NCI-H345 treated with DMSO at 0.1 percent for 48 hours (cell line): ENCODE measurements at regions not wholly inside any gene's neighbourhood (a gene's known extent, or its start where the extent isn't known, plus 50 kb on each side); places are given as distances from the start of the nearest gene placed in this dataset.
"Not testable (repeated sequence)": the region's sequence is repeated elsewhere in the genome, so short reads cannot be mapped to it uniquely, and the experiment has no call there.

ENCODE experiments used
- DNase-seq: peaks from one replicate; lab custom pipeline; 2025; ENCODE audit not compliant: unreplicated experiment; lab: John Stamatoyannopoulos, UW

DNA sequence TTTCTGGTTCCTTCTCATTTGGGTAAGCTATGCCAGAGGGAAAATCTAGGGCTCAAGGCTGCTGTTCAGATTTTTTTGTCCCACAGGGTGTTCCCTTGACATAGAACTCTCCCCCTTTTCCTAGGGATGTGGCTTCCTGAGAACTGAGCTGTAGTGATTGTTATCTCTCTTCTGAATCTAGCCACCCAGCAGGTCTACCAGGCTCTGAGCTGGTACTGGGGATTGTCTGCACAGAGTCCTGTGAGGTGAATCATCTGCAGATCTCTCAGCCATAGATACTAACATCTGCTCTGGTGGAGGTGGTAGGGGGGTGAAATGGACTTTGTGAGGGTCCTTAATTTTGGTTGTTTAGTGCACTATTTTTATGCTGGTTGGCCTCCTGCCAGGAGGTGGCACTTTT, 167.3 kb upstream of the PGR start:
- no peak for DNase-seq

DNA sequence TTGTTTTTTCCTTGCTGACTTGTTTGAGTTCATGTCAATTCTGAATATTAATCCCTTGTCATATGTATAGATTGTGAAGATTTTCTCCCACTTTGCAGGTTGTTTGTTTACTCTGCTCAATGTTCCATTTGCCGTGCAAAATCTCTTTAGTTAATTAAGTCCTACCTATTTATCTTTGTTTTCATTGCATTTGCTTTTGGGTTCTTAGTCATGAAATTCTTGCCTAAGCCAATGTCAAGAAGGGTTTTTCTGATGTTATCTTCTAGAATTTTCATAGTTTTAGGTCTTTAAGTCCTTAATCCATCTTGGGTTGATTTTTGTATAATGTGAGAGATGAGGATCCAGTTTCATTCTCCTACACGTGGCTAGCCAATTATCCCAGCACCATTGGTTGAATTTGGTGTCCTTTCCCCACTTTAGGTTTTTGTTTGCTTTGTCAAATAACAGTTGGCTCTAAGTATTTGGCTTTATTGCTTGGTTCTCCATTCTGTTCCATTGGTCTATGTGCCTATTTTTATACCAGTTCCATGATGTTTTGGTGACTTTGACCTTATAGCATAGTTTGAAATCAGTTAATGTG, 163.1 kb upstream of the PGR start:
- DNase-seq = no peak

DNA sequence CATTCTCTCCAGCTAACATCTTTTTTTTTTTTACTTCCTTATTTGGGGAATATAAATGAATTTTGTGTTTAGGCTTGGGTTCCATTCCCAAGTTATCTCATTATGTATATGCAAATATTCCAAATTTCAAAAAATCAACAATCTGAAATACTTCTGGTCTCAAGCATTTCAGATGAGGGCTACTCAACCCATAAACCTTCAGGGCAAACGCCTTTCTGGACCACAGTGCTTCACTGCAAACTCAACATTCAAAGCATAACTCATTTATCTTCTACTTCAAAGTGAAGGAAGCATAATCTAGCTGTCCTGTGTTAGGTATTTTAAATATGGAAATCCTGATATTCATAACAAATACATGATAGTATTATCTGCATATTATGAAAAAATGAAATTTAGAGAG, 161.7 kb upstream of the PGR start:
- no peak for DNase-seq

DNA sequence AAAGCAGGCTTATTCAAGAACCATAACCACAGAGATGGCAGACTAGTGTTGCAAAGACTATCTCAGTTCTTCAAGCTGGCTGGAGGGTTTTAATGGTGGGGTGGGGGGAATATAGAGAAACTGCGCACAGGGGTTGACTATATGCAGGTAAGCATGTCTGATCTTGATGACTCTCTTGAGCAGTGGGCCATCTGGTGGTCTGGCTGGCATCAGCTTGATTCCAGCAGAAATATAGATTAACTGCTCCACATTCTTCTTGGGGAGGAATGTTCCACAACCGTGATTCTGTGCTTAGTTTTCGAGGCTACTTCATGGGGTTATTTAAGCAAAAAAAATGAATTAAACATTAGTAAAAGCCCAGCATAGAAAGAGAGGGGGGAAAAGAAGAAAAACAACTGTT, 158.8 kb upstream of the PGR start:
- DNase-seq = no peak

DNA sequence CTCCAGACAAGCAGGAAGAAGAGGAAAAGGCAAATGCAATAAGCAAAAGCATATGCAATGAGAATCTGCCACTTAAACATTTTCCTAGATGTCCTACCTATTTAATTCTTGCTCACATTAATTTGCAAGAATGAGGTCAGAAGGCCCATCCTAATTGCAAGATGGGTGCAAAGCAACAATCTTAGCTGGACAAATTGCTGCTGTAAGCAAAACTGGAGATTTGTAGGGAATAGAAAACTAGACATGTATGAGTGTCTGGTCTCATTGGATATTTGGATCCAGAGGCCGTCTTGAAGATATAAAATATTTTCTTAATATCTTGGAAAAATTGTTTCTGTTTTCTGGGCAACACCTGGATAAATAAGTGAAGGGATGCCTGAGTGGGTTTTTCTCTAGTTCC, 150.1 kb upstream of the PGR start:
- DNase-seq = no peak

DNA sequence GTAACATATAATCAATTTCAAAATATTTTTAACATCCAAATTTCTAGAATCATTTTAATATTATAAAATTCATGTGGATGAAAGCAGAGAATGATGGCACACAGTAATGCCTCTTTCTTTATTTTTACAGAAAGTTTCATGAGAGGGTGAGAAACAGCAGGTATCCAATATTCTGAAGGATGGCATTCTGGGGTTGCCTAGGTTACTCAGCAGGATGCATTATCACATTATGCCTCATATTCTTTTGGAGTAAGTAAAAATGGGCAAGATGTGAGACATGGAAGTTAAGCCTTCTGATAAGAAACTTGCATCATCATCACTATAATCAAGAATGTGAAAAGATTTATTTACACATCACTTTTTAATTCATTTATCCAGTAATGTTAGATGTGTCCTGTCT, 148.7 kb upstream of the PGR start:
- no peak for DNase-seq

DNA sequence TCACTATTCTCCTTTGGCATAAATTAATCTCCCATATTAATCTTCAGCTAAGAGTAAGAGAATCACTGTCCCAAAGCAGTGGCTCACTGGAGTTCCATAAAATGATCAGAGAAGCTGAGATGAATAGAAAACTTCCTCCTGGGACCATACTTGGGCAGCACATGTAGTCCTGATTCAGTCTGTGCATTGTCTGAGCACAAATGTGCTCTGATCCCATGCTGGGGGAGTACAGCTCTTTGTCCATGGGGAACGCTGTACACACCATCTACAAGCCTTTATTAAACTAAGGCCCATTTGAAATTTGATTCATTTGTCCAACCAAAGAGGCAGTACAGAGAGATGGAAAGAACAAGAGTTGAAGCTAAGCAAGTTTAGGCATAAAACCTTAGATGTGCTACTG, 147.4 kb upstream of the PGR start:
- no peak for DNase-seq

DNA sequence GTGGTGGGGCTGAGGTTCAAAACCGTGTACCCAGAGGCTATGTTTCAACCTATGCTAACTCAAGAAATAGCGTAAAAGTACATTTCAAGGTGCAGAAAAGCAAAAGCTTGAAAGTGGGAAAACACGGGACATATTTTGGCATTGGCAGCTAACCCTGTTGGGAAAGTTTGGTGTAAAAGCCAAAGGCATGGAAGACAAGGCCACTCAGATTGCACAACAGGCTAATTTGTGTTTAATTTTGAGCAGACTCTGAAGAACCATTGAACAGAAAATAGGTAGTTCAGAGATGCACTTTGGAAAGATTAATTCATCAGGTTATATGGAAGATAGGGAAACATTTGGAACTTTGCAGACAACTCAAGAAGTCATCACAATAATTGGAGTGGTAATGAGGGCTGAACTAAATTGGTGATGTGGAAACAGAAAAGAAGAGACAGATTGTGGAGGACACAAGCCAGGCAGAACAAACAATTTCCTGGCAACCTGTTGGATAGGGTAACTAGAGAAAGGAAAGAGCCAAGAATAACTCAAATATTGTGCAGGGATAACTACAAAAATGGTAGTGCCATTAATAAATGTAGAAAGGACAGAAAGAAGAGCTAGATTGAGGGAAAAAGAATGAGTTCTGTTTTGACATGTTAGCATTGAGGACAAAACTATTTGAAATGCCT, 140.5 kb upstream of the PGR start:
- DNase-seq = no peak

DNA sequence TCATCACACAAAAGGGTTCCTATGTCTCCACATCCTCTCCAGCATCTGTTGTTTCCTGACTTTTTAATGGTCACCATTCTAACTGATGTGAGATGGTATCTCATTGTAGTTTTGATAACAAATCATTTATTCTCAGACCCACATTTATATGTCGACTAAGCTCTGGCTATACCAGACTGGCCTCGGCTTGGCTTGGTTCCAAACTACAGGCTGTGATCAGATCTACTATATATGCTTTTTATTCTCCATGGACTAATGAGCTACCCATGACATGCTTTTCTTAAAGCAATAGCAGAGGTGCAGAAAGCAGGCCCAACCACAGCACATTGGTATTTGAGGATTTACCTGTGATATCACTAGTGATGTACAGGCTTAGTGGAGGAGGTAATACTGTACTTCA, 139.8 kb upstream of the PGR start:
- no peak for DNase-seq

DNA sequence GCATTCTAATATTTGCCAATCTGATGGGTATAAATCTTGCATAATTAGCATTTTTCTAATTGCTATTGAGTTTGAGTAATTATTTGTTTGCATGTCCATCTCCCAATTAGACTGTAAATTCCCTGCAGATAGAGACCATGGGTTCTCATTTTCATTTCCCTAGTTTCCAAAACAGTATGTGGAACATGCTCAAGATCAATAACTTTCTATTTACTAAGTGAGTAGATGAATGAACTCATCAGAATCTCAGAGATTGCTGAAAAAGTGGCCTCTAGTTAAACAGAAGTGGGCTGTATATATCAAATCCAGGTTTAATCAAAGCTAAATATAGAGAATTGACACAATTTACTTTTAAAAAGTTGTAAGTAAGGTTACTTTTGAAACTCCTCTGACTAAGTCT, 138.0 kb upstream of the PGR start:
- DNase-seq = no peak

DNA sequence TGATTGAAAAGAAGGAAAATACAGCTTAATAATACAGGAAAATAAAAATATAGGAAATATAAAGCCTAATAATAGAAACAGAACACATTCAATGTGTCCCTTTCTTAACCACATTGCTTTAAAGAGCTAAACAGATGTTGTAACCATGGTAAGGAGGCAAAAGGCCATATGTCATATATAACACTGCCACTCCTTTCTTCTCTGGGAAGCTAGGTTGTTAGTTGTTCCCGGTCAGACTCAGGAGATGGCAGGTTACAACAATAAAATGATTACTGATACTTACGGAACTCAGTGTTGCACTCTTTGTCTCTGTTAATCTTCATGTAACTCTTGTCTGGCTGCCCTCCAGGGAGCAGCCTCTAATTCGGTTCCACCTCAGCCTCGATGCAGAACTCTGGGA, 134.7 kb upstream of the PGR start:
- DNase-seq = no peak

DNA sequence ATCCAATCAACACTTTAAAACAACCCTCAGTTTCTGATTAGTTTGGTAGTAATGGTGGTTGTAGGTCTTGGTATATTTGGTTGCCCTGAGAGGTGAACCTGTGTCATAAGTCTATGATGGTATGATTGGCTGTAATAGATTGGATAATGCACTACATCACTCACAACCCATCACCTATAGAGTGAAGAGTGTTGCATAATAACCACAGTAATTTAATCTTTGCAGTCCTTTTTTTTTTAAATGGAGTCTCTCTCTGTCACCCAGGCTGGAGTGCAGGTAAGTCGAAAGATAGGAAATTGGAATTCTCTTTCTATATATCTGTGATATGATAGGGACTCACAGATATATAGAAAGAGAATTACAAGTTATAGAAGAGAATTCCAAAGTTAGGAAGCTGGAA, 133.4 kb upstream of the PGR start:
- no peak for DNase-seq

DNA sequence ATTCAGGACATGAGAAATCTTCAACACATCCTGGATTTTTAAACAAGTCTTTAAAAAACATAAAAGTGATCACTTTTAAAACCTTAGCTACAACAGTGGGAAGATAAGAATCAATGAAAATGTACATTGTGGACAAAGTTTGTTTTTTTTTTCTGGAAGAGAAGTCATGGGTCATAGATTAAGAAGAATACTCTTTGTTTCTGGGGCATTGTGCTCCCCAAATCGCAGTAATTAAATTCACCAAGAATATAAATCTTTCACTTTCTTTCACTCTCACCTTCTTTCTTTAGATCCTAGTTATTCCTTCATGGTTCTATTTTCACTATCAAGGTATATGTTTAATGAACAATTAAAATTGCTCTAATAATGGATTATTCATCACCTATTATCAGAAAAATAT, 132.6 kb upstream of the PGR start:
- no peak for DNase-seq

DNA sequence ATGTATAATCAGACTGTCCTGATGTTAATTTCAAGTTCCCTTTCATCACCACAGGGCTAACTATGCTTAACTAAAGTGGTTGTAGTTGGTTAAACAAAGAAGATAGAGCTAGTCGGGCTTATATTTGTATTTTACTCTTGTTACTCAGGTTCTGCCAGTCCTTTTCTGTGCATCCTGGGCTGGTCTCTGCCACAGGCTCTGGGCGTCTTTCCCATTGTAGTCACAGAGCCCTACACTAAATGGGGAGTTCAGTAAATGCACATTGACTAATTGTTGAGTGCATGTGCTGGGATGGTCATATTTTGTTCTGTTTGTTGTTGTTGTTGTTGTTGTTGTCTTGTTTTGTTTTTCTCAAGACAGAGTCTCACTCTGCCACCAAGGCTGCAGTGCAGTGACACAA, 125.4 kb upstream of the PGR start:
- DNase-seq = no peak

DNA sequence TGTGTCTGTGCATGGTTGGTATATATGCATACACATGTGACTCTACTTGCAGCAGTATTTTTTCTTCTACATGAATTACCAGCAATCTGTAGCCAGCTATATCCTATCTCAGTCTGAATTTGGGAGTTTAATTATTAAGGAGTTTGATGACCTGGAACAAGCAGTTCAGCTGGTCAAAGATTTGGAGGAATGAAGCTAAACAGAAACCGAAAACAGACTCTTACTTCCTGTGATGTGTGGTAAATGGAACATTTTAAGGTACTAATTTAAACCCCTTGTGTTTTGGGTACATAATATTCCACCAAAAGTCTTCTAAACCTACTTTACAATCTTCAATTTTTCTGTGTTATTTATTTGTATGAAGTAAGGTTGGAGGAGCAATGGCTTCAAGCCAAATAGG, 124.4 kb upstream of the PGR start:
- DNase-seq = no peak

DNA sequence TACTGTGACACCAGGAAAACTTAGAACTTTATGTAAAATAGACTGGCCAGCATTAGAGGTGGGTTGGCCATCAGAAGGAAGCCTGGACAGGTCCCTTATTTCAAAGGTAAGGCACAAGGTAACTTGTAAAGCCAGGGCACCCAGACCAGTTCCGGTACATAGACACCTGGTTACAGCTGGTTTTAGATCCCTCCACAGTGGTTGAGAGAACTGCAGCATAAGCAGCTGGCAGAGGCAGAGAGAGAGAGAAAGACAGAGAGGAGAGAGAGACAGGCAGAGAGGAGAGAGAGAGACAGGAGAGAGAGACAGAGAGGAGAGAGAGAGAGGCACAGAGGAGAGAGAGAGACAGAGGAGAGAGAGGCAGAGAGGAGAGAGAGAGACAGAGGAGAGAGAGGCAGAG, 116.0 kb upstream of the PGR start:
- not testable (repeated sequence) for DNase-seq

DNA sequence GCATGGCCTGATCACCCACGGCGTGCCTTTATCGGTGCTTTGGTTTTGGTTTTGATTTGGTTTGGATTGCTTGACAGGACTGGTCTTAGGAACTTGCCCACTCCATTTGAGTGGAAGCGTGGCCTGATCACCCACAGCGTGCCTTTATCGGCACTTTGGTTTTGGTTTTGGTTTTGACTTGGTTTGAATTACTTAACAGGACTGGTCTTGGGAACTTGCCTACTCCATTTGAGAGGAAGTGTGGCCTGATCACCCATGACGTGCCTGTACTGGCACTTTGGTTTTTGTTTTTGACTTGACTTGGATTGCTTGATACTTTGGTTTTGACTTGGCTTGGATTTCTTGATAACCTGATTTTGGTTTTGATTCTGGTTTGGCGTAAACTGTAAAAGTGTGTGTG, 115.5 kb upstream of the PGR start:
- DNase-seq = not testable (repeated sequence)

DNA sequence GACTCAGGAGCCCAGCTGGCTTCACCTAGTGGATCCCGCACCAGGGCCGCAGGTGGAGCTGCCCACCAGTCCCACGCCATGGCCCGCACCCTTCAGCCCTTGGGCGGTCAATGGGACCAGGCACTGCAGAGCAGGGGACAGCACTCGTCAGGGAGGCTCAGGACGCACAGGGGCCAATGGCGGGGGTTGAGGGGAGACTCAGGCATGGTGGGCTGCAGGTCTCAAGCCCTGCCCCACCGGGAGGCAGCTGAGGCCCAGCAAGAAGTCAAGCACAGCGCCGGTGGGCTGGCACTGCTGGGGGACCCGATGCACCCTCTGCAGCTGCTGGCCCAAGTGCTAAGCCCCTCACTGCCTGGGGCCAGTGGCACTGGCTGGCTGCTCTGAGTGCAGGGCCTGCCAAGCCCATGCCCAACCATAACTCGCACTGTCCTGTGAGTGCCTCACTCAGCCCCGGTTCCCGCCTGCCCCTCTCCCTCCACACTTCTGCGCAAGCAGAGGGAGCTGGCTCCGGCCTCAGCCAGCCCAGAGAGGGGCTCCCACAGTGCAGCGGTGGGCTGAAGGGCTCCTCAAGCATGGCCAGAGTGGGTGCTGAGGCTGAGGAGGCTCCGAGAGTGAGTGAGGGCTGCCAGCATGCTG, 111.7 kb upstream of the PGR start:
- no peak for DNase-seq

DNA sequence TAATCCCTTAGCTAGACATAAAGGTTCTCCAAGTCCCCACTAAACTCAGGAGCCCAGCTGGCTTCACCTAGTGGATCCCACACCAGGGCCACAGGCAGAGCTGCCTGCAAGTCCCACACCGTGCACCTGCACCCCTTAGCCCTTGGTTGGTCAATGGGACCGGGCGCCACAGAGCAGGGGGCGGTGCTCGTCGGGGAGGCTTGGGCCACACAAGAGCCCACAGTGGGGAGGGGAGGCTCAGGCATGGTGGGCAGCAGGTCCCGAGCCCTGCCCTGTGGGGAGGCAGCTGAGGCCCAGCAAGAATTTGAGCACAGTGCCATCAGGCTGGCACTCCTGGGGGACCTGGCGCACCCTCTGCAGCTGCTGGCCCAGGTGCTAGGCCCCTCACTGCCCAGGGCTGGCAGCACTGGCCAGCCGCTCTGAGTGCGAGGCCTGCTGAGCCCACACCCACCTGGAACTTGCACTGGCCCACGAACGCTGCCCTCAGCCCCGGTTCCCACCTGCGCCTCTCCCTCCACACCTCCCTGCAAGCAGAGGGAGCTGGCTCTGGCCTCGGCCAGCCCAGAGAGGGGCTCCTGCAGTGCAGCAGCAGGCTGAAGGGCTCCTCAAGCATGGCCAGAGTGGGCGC, 101.7 kb upstream of the PGR start:
- DNase-seq = not testable (repeated sequence)

DNA sequence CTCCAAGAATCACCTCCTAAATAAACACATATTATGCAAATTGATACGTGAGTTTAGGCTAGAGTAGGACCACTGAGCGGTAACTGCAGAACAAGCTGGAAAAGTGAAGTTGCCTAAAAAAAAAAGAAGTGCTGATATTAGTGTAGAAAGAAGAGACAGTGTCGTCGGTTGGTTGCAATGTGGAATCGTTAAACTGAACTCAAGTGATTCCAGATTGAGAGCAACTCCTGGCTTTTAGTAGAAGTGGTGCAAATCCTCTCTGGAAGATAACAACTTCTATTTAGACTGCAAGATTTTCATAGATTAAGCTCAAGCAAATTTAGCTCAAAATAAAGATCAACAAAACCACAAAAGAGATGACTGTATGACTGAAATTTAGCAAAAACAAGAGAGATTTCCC, 97.0 kb upstream of the PGR start:
- no peak for DNase-seq

DNA sequence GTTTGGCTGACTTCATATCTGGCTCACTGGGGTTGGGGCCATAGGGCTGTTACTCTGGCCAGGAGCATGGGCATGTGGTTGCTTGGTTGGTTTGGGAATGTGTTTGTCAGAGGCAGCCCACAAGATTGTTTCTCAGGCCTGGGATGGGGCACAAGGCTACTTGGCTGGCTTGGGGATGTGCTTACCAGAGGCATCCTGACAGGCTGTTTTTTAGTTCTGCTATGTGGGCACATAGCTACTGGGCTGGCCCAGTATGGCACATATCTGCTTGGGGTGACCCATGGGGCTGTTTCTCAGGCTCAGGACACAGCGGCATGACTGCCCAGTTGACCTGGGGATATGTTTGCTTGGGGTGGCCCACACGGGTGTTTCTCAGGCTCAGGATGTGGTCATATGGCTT, 94.6 kb upstream of the PGR start:
- no peak for DNase-seq

DNA sequence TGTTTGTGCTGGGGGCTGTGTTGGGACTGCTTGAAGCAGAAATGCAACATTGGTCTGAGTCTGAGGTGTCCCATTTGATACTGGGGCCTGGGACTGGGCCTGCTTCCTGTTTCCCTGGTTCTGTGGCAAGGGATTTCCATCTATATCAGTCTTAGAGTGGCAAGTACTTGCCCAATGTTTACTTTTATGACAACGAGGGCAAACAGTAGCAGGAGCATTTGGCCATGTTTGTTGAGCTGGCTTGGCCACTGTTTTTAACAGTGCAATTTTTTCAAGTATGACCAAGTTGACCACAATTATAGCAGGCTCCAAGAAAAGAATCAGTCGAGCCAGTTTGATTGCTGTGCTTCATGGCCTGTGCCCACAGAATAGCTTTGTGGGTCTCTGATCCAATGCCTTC, 88.5 kb upstream of the PGR start:
- DNase-seq = not testable (repeated sequence)
